ENCODE measurements at regions not wholly inside any gene's neighbourhood (a gene's known extent, or its start where the extent isn't known, plus 50 kb on each side); places are given as distances from the start of the nearest gene placed in this dataset.
"Not testable (repeated sequence)": the region's sequence is repeated elsewhere in the genome, so short reads cannot be mapped to it uniquely, and the experiment has no call there.

- no peak for DNase-seq
Observed at GRCh38 chr9:115746496-115746895, 407.1 kb upstream of the PAPPA start.

DNA sequence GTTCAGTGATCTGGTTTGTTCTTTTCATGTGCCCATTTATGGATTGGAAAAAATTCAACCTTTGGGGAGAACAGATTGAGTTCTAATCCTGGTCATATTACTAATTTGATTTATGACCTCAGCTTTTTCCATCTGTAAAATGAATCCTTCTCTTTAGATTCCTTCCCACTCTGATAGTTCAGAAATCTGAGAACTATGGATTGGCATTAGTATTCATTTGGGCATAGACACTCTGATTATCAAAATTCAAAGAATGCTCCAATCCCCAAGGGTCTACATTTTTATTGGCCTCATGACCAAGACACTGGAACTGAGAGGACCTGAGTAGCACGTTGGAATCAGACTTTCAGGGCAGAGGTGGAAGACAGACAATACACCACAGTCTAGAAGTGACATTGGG is 405.9 kb upstream of the PAPPA start:
- no peak for DNase-seq

DNA sequence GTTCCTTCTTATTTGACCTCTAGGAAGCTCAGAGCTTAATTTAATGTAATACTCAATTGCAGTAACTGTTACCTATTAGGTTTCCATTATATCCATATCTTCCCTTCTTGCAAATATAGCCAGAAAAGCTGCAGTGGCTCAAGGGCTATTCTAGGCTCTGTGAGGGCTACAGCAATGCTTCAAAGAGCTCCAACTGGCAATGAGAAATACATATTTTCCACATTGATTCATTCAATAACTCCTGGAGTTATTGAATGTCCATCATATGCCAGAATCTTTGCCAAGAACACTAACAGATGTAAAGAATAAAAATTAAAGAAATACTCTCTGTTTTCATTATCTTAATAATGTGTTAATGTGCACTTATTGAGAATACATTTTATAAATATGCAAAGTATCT is 396.9 kb upstream of the PAPPA start:
- DNase-seq, result no peak

- DNase-seq, result no peak
Observed at GRCh38 chr9:115757461-115757860, 396.1 kb upstream of the PAPPA start.

GRCh38 chr9:115758441-115758840 is 395.1 kb upstream of the PAPPA start:
- no peak for DNase-seq

- DNase-seq, result no peak
Observed at GRCh38 chr9:115759426-115759825, 394.2 kb upstream of the PAPPA start.

GRCh38 chr9:115764645-115765044 is 388.9 kb upstream of the PAPPA start:
- no peak for DNase-seq

DNA sequence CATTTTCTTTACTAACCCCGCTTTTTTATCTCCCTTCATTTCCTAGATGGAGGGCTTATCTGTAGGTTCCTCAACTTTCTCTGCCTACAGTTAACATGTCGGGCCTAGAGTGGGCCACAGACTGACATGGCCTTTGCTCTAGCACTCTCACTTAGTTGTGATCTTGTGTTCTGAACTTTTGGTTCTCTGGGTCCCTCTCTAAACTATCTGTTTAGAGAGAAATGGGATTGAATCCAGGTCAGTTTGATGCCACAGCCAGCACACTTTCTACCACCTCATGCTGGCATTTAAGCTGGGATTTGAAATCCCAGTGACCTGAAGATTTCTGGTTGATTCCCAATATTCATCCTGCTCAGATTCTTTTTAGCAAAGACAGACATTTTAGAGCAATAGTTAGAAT is 388.5 kb upstream of the PAPPA start:
- DNase-seq, result no peak

DNA sequence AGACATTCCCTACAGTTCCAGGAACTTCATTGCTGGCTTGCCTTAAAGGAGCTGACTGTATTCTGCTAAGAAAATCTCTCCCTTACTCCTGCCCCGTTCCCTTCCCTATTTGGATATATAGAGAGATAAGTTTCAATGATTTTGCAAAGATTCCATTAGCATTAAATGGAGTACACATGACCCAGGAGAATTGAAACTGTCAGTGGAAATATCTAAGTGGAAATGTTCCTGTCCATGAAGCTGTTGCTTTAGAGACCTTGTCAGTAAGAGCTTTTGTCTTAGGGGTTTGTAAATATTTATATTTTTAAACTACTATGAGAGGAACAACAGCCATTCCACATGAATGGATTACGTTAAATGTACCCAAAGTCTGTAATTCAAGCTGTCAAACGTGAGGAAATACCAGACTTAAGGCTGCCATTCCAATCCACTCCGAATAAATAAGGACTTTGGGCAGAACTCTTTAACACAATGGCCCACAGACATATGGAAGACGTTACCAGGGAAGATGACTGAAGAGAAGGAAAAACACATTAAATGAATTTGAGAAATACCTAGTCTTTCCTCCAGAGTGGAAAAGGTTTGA is 387.1 kb upstream of the PAPPA start:
- no peak for DNase-seq

DNA sequence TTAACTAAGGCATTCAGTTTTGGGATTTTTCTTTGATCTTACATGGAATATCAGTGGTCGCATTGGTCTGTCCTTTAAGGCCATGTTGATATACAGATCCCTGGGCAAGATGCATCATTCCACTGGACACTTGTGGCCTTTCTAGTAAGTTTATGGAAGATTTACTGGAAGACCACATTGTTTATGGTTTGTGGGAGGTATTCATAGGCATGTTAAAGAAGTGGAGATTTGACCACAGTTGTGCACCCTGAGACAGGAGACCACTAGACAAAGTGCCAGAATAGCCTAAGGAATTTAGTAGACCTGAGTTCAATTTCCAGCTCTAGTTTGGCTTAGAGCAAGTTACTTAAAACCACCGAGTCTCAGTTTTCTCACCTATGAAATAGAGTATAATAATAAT is 383.1 kb upstream of the PAPPA start:
- no peak for DNase-seq

GRCh38 chr9:115775659-115776058 is 377.9 kb upstream of the PAPPA start:
- no peak for DNase-seq

- DNase-seq, result no peak
Observed at GRCh38 chr9:115777610-115778009, 376.0 kb upstream of the PAPPA start.

DNA sequence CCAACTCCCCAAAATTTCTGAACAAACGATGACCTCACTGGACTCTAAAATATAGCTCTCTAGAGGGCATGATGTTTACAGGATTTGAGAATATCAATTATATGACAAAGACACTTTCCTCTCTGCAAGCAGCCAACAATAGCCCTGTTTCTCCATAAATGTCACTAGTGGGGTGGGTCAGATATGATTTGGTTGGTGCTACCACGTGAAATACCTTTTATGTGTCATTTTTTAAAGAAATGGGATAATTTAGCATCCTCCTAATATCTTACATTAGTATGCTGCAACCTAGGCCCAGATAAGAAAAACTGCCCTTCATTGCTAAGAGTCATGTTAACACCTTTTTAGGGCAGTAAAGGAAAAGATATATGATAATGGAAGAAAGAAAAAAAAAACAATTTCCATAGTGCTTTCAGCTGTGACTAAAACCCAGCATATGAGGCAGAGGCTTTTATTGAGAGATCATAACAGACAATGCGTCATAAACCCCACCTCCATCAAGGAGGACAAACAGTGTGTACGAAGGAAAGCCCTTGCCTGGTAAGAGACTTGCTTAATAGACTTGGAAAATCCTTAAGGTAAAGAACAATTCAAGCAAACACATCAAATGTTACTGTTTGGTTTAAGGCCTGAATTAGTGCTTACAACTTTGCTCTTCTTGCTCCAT is 372.4 kb upstream of the PAPPA start:
- DNase-seq, result no peak

- DNase-seq, result no peak
Observed at GRCh38 chr9:115786321-115786720, 367.3 kb upstream of the PAPPA start.

DNA sequence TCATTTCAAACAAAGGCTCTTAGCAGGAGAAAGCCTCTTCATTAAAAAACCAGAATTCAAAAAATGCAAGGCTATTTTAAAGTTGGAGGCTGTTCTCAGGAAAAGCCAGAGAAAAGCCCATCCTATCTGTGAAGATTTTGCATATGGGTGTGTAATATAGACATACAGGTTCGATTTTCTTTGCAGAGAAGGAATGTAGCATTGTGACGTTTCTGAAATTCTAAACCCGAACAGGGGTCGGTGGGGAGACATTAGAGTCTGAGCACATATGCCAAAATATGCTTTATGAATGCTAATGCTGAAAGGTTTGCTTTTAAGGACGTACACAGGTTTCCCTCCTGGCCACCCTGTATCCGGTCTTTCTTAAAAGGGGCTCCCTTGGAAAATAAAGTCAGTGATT is 363.1 kb upstream of the PAPPA start:
- no peak for DNase-seq

DNA sequence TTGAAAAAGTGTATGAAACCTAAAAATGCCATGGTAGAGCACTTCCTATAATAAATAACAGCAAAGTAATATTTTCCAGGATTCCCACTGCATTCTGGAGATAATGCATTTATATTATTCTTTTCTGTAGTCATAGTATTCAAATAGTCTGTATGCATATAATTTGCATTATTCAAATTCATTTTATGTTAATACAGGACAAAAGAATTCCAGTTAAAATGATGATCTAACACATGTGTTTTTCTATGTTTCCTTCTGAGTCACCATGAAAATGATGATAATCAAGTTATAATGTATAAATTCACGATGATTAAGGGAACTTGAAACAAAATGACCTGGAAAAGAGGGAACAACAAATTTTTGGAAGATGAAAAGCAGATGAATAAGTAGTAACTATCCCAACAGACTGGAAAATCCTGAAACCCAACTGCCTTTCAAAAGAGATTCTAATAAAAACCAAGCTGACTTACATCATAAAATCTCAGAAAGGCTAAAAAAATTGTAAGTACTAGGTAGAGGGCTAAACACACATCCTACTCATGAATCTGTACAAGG is 358.6 kb upstream of the PAPPA start:
- DNase-seq, result no peak

GRCh38 chr9:115799734-115800133 is 353.9 kb upstream of the PAPPA start:
- no peak for DNase-seq

DNA sequence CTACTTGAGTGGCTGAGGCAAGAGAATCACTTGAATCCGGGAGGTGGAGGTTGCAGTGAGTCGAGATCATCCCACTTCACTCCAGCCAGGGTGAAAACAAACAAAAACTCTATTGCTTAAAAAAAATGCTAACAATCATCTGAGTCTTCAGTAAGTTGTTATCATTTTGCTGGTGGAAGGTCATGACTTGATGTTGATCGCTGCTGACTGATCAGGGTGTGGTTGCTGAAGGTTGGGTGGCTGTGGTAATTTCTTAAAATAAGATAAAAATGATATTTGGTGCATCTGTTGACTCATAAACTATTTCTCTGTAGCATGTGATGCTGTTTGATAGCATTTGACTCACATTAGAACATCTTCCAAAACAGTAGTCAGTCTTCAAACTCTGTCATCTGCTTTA is 349.4 kb upstream of the PAPPA start:
- DNase-seq, result no peak

- no peak for DNase-seq
Observed at GRCh38 chr9:115808108-115808507, 345.5 kb upstream of the PAPPA start.

DNA sequence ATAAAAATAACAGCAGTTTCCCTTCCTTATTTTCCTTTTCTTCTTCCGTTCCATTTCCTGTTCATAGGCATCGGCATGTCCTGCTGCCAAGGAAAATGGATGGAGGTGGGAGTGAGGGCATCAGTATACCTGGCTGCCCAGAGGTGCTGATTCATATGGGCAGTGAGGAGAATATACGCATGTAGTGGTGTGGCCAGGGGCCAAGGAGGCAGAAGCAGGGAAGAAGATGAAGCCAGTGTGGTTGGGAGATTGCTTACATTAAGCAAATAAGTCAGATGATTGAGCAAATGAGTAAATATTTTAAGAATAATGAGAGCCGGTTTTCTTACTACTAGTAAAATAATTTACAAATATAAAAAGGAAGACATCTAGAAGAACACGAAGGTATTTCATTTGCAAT is 344.9 kb upstream of the PAPPA start:
- no peak for DNase-seq

- DNase-seq, result no peak
Observed at GRCh38 chr9:115810166-115810565, 343.4 kb upstream of the PAPPA start.

- no peak for DNase-seq
Observed at GRCh38 chr9:115814081-115814480, 339.5 kb upstream of the PAPPA start.

DNA sequence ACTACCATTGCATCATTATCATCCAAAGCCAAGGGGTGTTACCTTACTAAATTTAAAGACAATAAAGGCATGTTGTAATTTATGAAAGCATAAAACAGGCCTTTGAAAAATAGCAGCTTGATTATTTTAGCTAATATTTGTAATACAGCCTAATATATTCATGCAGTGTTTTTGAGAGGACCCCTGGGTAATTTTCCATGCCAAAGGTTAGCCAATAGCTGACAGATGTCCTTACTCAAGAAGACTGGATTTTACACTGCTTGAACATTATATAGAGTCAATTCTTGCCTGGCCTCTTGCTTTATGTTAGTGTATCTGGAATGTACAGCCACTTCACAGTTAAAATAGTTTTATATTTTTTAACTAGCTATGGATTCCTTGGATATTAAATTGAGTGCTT is 337.8 kb upstream of the PAPPA start:
- DNase-seq, result no peak

DNA sequence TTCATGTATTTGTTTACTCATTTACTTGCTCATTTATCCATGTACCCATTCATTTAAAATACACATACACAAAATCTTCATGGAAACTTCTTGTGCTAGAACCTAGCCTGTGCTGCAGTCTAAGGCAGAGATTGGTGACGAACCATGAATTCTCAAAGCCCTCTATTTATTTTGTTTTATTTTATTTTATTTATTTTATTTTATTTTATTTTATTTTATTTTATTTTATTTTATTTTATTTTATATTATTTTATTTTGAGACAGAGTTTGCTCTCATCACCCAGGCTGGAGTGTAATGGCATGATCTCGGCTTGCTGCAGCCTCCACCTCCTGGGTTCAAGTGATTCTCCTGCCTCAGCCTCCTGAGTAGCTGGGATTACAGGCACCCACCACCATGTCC is 334.9 kb upstream of the PAPPA start:
- DNase-seq, result not testable (repeated sequence)

GRCh38 chr9:115832031-115832430 is 321.6 kb upstream of the PAPPA start:
- no peak for DNase-seq
